ENCODE measurements at regions not wholly inside any gene's neighbourhood (a gene's known extent, or its start where the extent isn't known, plus 50 kb on each side); places are given as distances from the start of the nearest gene placed in this dataset.

GRCh38 chr20:56716806-56717205, 87.7 kb downstream of the TFAP2C start:
- no peak for TF ChIP-seq ELF4 (IDR thresholded peaks at IDR 0.05)
- TF ChIP-seq ARNT (IDR thresholded peaks at IDR 0.05), result no peak
- TF ChIP-seq TARDBP (IDR thresholded peaks at IDR 0.05), result no peak
- no peak for TF ChIP-seq SP1 (IDR thresholded peaks at IDR 0.05)
- TF ChIP-seq SUZ12 (IDR thresholded peaks at IDR 0.05), result no peak
- TF ChIP-seq CTBP1 (IDR thresholded peaks at IDR 0.05; ENCODE audit: borderline replicate concordance), result no peak
- TF ChIP-seq FOXK2 (IDR thresholded peaks at IDR 0.05), result no peak
- TF ChIP-seq NFRKB (IDR thresholded peaks at IDR 0.05), result no peak
- no peak for TF ChIP-seq BHLHE40 (IDR thresholded peaks at IDR 0.05; ENCODE audit: borderline replicate concordance)

All from HEK293T (cell line).